Naive thymus-derived CD4-positive, alpha-beta T cell (primary cell): ENCODE measurements at regions not wholly inside any gene's neighbourhood (a gene's known extent, or its start where the extent isn't known, plus 50 kb on each side); places are given as distances from the start of the nearest gene placed in this dataset.
A peak's percentile ranks its signal among the peaks of the same experiment; 100 is the strongest.

Experiments
- ATAC-seq: fragments of 150-1000 bp; cut with Tn5 transposase; 2 replicates; pipeline ENCODE4 v1.10.0; 2021; ENCODE audit warnings: mild to moderate bottlenecking, moderate library complexity
- CTCF ChIA-PET: fragments of 350-600 bp; sonication (Branson Sonifier 250); formaldehyde crosslinking; loops from one replicate; lab custom pipeline; 2021; ENCODE audit warnings: antibody characterized with exemption; lab: Charles Lee
- POLR2A ChIA-PET: fragments of 350-600 bp; sonication (Branson Sonifier 250); formaldehyde crosslinking; loops from one replicate; lab custom pipeline; 2021; ENCODE audit warnings: antibody characterized with exemption, inconsistent platforms; lab: Charles Lee
- DNase-seq, 9 donors: peaks; one replicate each; pipeline versions ENCODE4 v3.0.0 to v3.0.0-alpha.2; 2020 to 2022; ENCODE audit warnings: mixed read lengths in 1 of 9
- H3K27ac ChIP-seq: one replicate; pipeline ENCODE4 v1.7.0; 2013; ENCODE audit warnings: mild to moderate bottlenecking, low read depth, low read length, moderate library complexity
- H3K27me3 ChIP-seq, 2 donors: one replicate each; pipeline ENCODE4 v1.7.0; 2013; ENCODE audit warnings: low read length in 2 of 2, mild to moderate bottlenecking in 2 of 2, moderate library complexity in 2 of 2; ENCODE audit not compliant: control insufficient read depth in 2 of 2, insufficient read depth in 2 of 2
- H3K36me3 ChIP-seq, 3 experiments: 1 replicate in 2 of 3; 2 replicates in 1 of 3; pipeline ENCODE4 v1.7.0; 2013; ENCODE audit warnings: low read length in 3 of 3, mild to moderate bottlenecking in 3 of 3, moderate library complexity in 1 of 3; ENCODE audit not compliant: insufficient read depth in 3 of 3, control insufficient read depth in 2 of 3
- H3K4me1 ChIP-seq, 2 donors: one replicate each; pipeline ENCODE4 v1.7.0; 2013; ENCODE audit warnings: low read length in 2 of 2, mild to moderate bottlenecking in 2 of 2, moderate library complexity in 1 of 2; ENCODE audit not compliant: control insufficient read depth in 2 of 2, insufficient read depth in 2 of 2
- H3K4me3 ChIP-seq: 2 replicates; pipeline ENCODE4 v1.7.0; 2013; ENCODE audit warnings: mild to moderate bottlenecking, low read length
- H3K9me3 ChIP-seq, 3 experiments: 1 replicate in 2 of 3; 2 replicates in 1 of 3; pipeline ENCODE4 v1.7.0; 2013; ENCODE audit warnings: low read length in 3 of 3; ENCODE audit not compliant: control insufficient read depth in 2 of 3
- H3K27ac Mint-ChIP-seq, 9 donors: one replicate each; pipeline ENCODE4 v1.8.0; 2020 to 2022; ENCODE audit warnings: mixed read lengths in 9 of 9, mild to moderate bottlenecking in 8 of 9, moderate library complexity in 5 of 9, inconsistent platforms in 2 of 9
- H3K27me3 Mint-ChIP-seq, 5 donors: one replicate each; pipeline ENCODE4 v1.8.0; 2021 to 2022; ENCODE audit warnings: mixed read lengths in 5 of 5, mild to moderate bottlenecking in 1 of 5
- H3K36me3 Mint-ChIP-seq, 5 donors: one replicate each; pipeline ENCODE4 v1.8.0; 2020 to 2022; ENCODE audit warnings: mixed read lengths in 5 of 5, mild to moderate bottlenecking in 3 of 5, inconsistent platforms in 1 of 5
- H3K4me1 Mint-ChIP-seq, 7 donors: one replicate each; pipeline ENCODE4 v1.8.0; 2020 to 2022; ENCODE audit warnings: mixed read lengths in 7 of 7, mild to moderate bottlenecking in 3 of 7, inconsistent platforms in 1 of 7
- H3K4me3 Mint-ChIP-seq, 10 donors: one replicate each; pipeline ENCODE4 v1.8.0; 2020 to 2022; ENCODE audit warnings: mild to moderate bottlenecking in 10 of 10, mixed read lengths in 10 of 10, moderate library complexity in 6 of 10, inconsistent platforms in 2 of 10
- H3K9me3 Mint-ChIP-seq, 11 donors: one replicate each; pipeline ENCODE4 v1.8.0; 2020 to 2022; ENCODE audit warnings: mixed read lengths in 11 of 11, mild to moderate bottlenecking in 4 of 11, inconsistent platforms in 1 of 11, moderate library complexity in 1 of 11
- intact Hi-C, 2 donors: fragments of 100-400 bp; cut with micrococcal nuclease; formaldehyde crosslinking; loops; one replicate each; pipeline ENCODE4 v1.15.1; 2023

GRCh38 chr6:6835223-6835503 lies 246.6 kb downstream of the LY86 start:
- intact Hi-C loops, result no loop called here
- Histone ChIP-seq H3K27ac (no peak overlapping the region), H3K4me3 (no peak overlapping the region), H3K4me1 (no peaks in the 10 kb centered on the region), H3K9me3 (no peaks in the 10 kb centered on the region), H3K36me3 (no peaks in the 10 kb centered on the region), H3K27me3 (no peaks in the 10 kb centered on the region)
- no peak for ATAC-seq
- ChIA-PET CTCF (no interaction called here), POLR2A (no interaction called here)
- H3K27ac Mint-ChIP-seq, result no peak overlapping the region
- H3K9me3 Mint-ChIP-seq, result no peaks in the 10 kb centered on the region
- no peak for DNase-seq
- H3K4me1 Mint-ChIP-seq, result peaks cover 0 to 7% (median 0%) of the 10 kb centered on the region in 7 donors
- no peaks in the 10 kb centered on the region for H3K36me3 Mint-ChIP-seq
- H3K27me3 Mint-ChIP-seq, result peaks cover 0 to 57% (median 4%) of the 10 kb centered on the region in 5 donors
- H3K4me3 Mint-ChIP-seq, result no peak overlapping the region

GRCh38 chr6:6836609-6837406 lies 248.3 kb downstream of the LY86 start:
- peaks cover 0 to 60% (median 4%) of the 10 kb centered on the region in 5 donors for H3K27me3 Mint-ChIP-seq
- no peak overlapping the region for H3K4me3 Mint-ChIP-seq
- ChIA-PET POLR2A (no interaction called here), CTCF (no interaction called here)
- no peaks in the 10 kb centered on the region for H3K9me3 Mint-ChIP-seq
- DNase-seq (no peak), ATAC-seq (no peak)
- Histone ChIP-seq H3K4me3 (no peak overlapping the region), H3K36me3 (no peaks in the 10 kb centered on the region), H3K27ac (no peak overlapping the region), H3K4me1 (no peaks in the 10 kb centered on the region), H3K9me3 (no peaks in the 10 kb centered on the region), H3K27me3 (no peaks in the 10 kb centered on the region)
- intact Hi-C loops, result no loop called here
- peaks cover 0 to 7% (median 0%) of the 10 kb centered on the region in 7 donors for H3K4me1 Mint-ChIP-seq
- no peaks in the 10 kb centered on the region for H3K36me3 Mint-ChIP-seq
- H3K27ac Mint-ChIP-seq, result no peak overlapping the region

GRCh38 chr6:6837541-6838080 lies 249.1 kb downstream of the LY86 start:
- Mint-ChIP-seq H3K27me3 (peaks cover 0 to 64% (median 0%) of the 10 kb centered on the region in 5 donors), H3K4me3 (no peak overlapping the region), H3K9me3 (no peaks in the 10 kb centered on the region), H3K36me3 (no peaks in the 10 kb centered on the region), H3K4me1 (peaks cover 0 to 11% (median 0%) of the 10 kb centered on the region in 7 donors), H3K27ac (peak overlapping the region in 1 of 9 donors; percentile 22)
- Histone ChIP-seq H3K9me3 (no peaks in the 10 kb centered on the region), H3K4me3 (no peak overlapping the region), H3K4me1 (no peaks in the 10 kb centered on the region), H3K27ac (no peak overlapping the region), H3K36me3 (no peaks in the 10 kb centered on the region), H3K27me3 (no peaks in the 10 kb centered on the region)
- POLR2A ChIA-PET, result no interaction called here
- ATAC-seq, result no peak
- intact Hi-C loops, result no loop called here
- no peak for DNase-seq
- CTCF ChIA-PET, result no interaction called here

GRCh38 chr6:6840831-6841291 lies 252.3 kb downstream of the LY86 start:
- ATAC-seq (peak; percentile 54), DNase-seq (no peak)
- no peaks in the 10 kb centered on the region for H3K4me1 ChIP-seq
- no peaks in the 10 kb centered on the region for H3K27me3 ChIP-seq
- ChIA-PET CTCF (no interaction called here), POLR2A (no interaction called here)
- peaks cover 0 to 61% (median 0%) of the 10 kb centered on the region in 5 donors for H3K27me3 Mint-ChIP-seq
- H3K27ac Mint-ChIP-seq, result peak overlapping the region in 1 of 9 donors; percentile 14
- no peak overlapping the region for H3K27ac ChIP-seq
- no peak overlapping the region for H3K4me3 ChIP-seq
- no peaks in the 10 kb centered on the region for H3K9me3 ChIP-seq
- no peaks in the 10 kb centered on the region for H3K36me3 ChIP-seq
- peaks cover 0 to 11% (median 0%) of the 10 kb centered on the region in 7 donors for H3K4me1 Mint-ChIP-seq
- intact Hi-C loops, result no loop called here
- H3K4me3 Mint-ChIP-seq, result no peak overlapping the region
- H3K36me3 Mint-ChIP-seq, result peaks cover 0 to 3% (median 0%) of the 10 kb centered on the region in 5 donors
- H3K9me3 Mint-ChIP-seq, result peaks cover 0 to 16% (median 5%) of the 10 kb centered on the region in 11 donors

GRCh38 chr6:6841571-6841970 lies 253.1 kb downstream of the LY86 start:
- Mint-ChIP-seq H3K27me3 (peaks cover 0 to 57% (median 0%) of the 10 kb centered on the region in 5 donors), H3K36me3 (peaks cover 0 to 9% (median 6%) of the 10 kb centered on the region in 5 donors), H3K4me1 (peaks cover 0 to 11% (median 0%) of the 10 kb centered on the region in 7 donors), H3K27ac (peak overlapping the region in 1 of 9 donors; percentile 14), H3K9me3 (peaks cover 0 to 23% (median 11%) of the 10 kb centered on the region in 11 donors), H3K4me3 (no peak overlapping the region)
- ATAC-seq, result no peak
- POLR2A ChIA-PET, result no interaction called here
- DNase-seq, result no peak
- intact Hi-C loops, result no loop called here
- peaks cover 0 to 6% (median 0%) of the 10 kb centered on the region in 3 experiments for H3K9me3 ChIP-seq
- no peak overlapping the region for H3K4me3 ChIP-seq
- H3K27me3 ChIP-seq, result no peaks in the 10 kb centered on the region
- no peaks in the 10 kb centered on the region for H3K4me1 ChIP-seq
- CTCF ChIA-PET, result no interaction called here
- no peak overlapping the region for H3K27ac ChIP-seq
- no peaks in the 10 kb centered on the region for H3K36me3 ChIP-seq

GRCh38 chr6:6842291-6842690 lies 253.8 kb downstream of the LY86 start:
- POLR2A ChIA-PET, result no interaction called here
- no peak for ATAC-seq

More at GRCh38 chr6:6842291-6842690, 253.8 kb downstream of the LY86 start:
- Mint-ChIP-seq H3K27ac (no peak overlapping the region), H3K27me3 (peaks cover 0 to 51% (median 0%) of the 10 kb centered on the region in 5 donors), H3K36me3 (peaks cover 0 to 9% (median 6%) of the 10 kb centered on the region in 5 donors), H3K4me1 (peaks cover 0 to 7% (median 0%) of the 10 kb centered on the region in 7 donors), H3K4me3 (no peak overlapping the region), H3K9me3 (peaks cover 0 to 25% (median 11%) of the 10 kb centered on the region in 11 donors)
- no peak overlapping the region for H3K4me3 ChIP-seq
- no peaks in the 10 kb centered on the region for H3K36me3 ChIP-seq
- intact Hi-C loops, result no loop called here
- peaks cover 0 to 7% (median 0%) of the 10 kb centered on the region in 3 experiments for H3K9me3 ChIP-seq
- no peak for DNase-seq
- CTCF ChIA-PET, result no interaction called here
- H3K27me3 ChIP-seq, result no peaks in the 10 kb centered on the region
- no peaks in the 10 kb centered on the region for H3K4me1 ChIP-seq
- no peak overlapping the region for H3K27ac ChIP-seq
